ENCODE measurements at regions not wholly inside any gene's neighbourhood (a gene's known extent, or its start where the extent isn't known, plus 50 kb on each side); places are given as distances from the start of the nearest gene placed in this dataset.

GRCh38 chr18:6486764-6487426 is 72.2 kb upstream of the L3MBTL4 start:
- no peak overlapping the region for H3K4me3 ChIP-seq
- no peaks in the 10 kb centered on the region for H3K36me3 ChIP-seq (ENCODE audit: insufficient read depth, low read length)
- no peak overlapping the region for H3K9ac ChIP-seq (ENCODE audit: insufficient read length)
- no peak overlapping the region for H3K27ac ChIP-seq
- DNase-seq (ENCODE audit: low read depth, low spot score), result no peak
- TF ChIP-seq EZH2 (IDR thresholded peaks at IDR 0.05) (no peak), POLR2AphosphoS5 (IDR thresholded peaks at IDR 0.05; ENCODE audit: borderline replicate concordance, low read depth, low read length) (no peak), FOXP2 (optimal IDR thresholded peaks at IDR 0.05; ENCODE audit: control extremely low read depth, extremely low read length, insufficient read depth) (no peak)
- no peaks in the 10 kb centered on the region for H3K9me3 ChIP-seq (ENCODE audit: low read depth, low read length)

DNA sequence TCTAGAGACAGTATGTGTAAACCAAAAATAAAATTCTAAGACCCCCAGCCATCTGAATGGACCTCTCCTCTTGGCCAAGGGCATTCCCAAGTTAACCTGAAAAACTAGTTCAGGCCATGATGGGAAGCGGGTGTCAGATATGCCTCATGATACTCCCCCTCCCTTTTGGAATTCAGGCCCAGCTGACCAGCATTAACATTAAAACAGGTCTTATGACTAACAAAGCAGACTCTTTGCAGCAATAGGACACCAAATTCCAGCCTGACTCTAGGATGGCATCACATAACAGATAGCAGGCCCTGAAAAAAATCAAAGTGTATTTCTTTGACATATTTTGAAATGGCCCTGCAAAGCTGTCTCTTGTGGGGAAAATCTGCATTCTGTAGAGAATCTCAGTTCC is 73.3 kb upstream of the L3MBTL4 start:
- Histone ChIP-seq H3K27ac (no peak overlapping the region), H3K9me3 (ENCODE audit: low read depth, low read length) (no peaks in the 10 kb centered on the region), H3K4me3 (no peak overlapping the region), H3K36me3 (ENCODE audit: insufficient read depth, low read length) (no peaks in the 10 kb centered on the region), H3K9ac (ENCODE audit: insufficient read length) (no peak overlapping the region)
- no peak for TF ChIP-seq EZH2 (IDR thresholded peaks at IDR 0.05)
- no peak for TF ChIP-seq POLR2AphosphoS5 (IDR thresholded peaks at IDR 0.05; ENCODE audit: borderline replicate concordance, low read depth, low read length)
- TF ChIP-seq FOXP2 (optimal IDR thresholded peaks at IDR 0.05; ENCODE audit: control extremely low read depth, extremely low read length, insufficient read depth), result no peak
- no peak for DNase-seq (ENCODE audit: low read depth, low spot score)

DNA sequence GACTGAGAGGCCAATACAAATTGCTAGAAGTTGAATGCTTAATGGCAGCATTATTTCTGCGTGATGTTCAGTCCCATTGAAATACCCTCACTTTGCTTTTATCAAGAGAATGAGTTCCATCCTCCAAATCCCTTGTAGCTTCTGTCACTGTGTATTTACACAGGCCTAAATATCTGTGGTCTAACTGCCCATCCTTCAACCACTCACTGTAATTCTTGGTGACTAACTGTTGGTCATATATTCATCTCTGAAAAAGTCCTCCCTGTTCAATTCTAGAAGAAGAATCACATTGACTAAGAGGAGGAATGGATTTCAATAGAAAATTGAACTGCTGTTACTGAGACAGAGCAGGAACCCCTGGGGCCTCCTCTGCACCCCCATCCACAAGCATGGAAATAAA is 74.2 kb upstream of the L3MBTL4 start:
- no peak for DNase-seq (ENCODE audit: low read depth, low spot score)

DNA sequence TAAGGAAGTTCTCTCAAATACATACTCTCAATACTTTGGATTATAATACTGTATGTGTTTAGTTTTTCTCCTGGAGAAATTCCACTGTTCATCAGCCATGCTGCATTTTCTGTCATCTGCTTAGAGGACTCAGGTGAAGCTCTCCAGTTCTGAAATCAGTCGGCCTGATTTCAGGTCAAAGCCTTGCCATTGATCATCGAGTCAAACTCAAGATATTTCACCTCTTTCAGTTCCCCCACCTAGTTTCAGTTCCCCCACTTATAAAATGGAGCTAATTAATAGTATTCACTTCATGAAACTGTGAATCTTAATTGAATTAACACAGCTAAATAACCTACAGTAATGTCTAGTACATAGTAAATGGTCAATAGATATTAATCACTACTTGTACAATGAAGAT is 75.3 kb upstream of the L3MBTL4 start:
- no peak for DNase-seq (ENCODE audit: low read depth, low spot score)
- H3K4me3 ChIP-seq, result no peak overlapping the region
- H3K27ac ChIP-seq, result no peak overlapping the region
- no peaks in the 10 kb centered on the region for H3K36me3 ChIP-seq (ENCODE audit: insufficient read depth, low read length)
- no peaks in the 10 kb centered on the region for H3K9me3 ChIP-seq (ENCODE audit: low read depth, low read length)
- TF ChIP-seq FOXP2 (optimal IDR thresholded peaks at IDR 0.05; ENCODE audit: control extremely low read depth, extremely low read length, insufficient read depth), result no peak
- no peak for TF ChIP-seq EZH2 (IDR thresholded peaks at IDR 0.05)
- TF ChIP-seq POLR2AphosphoS5 (IDR thresholded peaks at IDR 0.05; ENCODE audit: borderline replicate concordance, low read depth, low read length), result no peak
- H3K9ac ChIP-seq (ENCODE audit: insufficient read length), result no peak overlapping the region

More for the DNA sequence above, 74.2 kb upstream of the L3MBTL4 start:
- Histone ChIP-seq H3K9me3 (ENCODE audit: low read depth, low read length) (no peaks in the 10 kb centered on the region), H3K9ac (ENCODE audit: insufficient read length) (no peak overlapping the region), H3K27ac (no peak overlapping the region), H3K36me3 (ENCODE audit: insufficient read depth, low read length) (no peaks in the 10 kb centered on the region), H3K4me3 (no peak overlapping the region)
- TF ChIP-seq FOXP2 (optimal IDR thresholded peaks at IDR 0.05; ENCODE audit: control extremely low read depth, extremely low read length, insufficient read depth) (no peak), EZH2 (IDR thresholded peaks at IDR 0.05) (no peak), POLR2AphosphoS5 (IDR thresholded peaks at IDR 0.05; ENCODE audit: borderline replicate concordance, low read depth, low read length) (no peak)

- DNase-seq (ENCODE audit: low read depth, low spot score), result no peak
- no peaks in the 10 kb centered on the region for H3K36me3 ChIP-seq (ENCODE audit: insufficient read depth, low read length)
- no peak overlapping the region for H3K9ac ChIP-seq (ENCODE audit: insufficient read length)
These were observed 78.5 kb upstream of the L3MBTL4 start for GRCh38 chr18:6493194-6493593.

DNA sequence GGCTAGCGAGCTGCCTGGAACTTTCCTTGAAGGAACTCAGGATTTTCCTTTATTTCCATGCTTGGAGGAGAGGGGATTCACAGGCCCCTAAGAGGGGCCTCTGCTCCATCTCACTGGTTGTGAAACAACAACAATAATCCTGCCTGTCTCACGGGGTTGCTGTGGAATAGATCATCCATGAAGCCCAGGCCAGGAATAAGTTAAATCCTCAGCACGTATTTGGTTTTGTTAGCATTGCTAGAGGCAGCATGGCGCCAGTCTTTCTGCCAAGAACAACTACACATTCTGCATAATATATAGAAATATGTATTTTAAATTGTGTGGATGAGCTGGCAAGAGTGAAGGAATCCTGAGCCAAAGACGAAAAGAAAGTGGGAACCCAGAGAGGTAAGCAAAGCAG is 80.8 kb upstream of the L3MBTL4 start:
- no peaks in the 10 kb centered on the region for H3K36me3 ChIP-seq (ENCODE audit: insufficient read depth, low read length)
- H3K4me3 ChIP-seq, result no peak overlapping the region
- H3K9me3 ChIP-seq (ENCODE audit: low read depth, low read length), result no peaks in the 10 kb centered on the region
- DNase-seq (ENCODE audit: low read depth, low spot score), result no peak
- no peak overlapping the region for H3K27ac ChIP-seq
- TF ChIP-seq POLR2AphosphoS5 (IDR thresholded peaks at IDR 0.05; ENCODE audit: borderline replicate concordance, low read depth, low read length), result no peak
- no peak for TF ChIP-seq FOXP2 (optimal IDR thresholded peaks at IDR 0.05; ENCODE audit: control extremely low read depth, extremely low read length, insufficient read depth)
- TF ChIP-seq EZH2 (IDR thresholded peaks at IDR 0.05), result no peak
- H3K9ac ChIP-seq (ENCODE audit: insufficient read length), result no peak overlapping the region

More at GRCh38 chr18:6493194-6493593, 78.5 kb upstream of the L3MBTL4 start:
- Histone ChIP-seq H3K9me3 (ENCODE audit: low read depth, low read length) (no peaks in the 10 kb centered on the region), H3K4me3 (no peak overlapping the region), H3K27ac (no peak overlapping the region)
- TF ChIP-seq POLR2AphosphoS5 (IDR thresholded peaks at IDR 0.05; ENCODE audit: borderline replicate concordance, low read depth, low read length) (no peak), EZH2 (IDR thresholded peaks at IDR 0.05) (no peak), FOXP2 (optimal IDR thresholded peaks at IDR 0.05; ENCODE audit: control extremely low read depth, extremely low read length, insufficient read depth) (no peak)

DNA sequence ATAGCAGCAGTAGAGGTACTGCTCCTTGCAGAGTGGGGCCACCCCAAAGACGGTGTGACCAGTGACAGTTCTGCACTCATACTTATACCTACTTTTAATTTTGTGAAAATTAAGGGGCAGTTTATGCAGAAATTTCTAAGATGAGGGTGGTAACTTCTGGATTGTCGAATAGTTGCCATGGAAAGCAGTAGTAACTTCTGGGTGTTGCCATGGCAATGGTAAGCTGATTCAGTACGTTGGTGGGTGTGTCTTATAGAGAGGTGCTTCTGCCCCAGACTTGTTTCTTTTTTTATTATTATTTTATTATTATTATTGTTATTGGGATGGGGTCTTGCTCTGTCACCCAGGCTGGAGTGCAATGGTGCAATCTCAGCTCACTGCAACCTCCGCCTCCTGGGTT is 82.8 kb upstream of the L3MBTL4 start:
- peaks cover 3% of the 10 kb centered on the region; the same call in 1 of the 2 replicates for H3K36me3 ChIP-seq (ENCODE audit: insufficient read depth, low read length)
- no peak overlapping the region for H3K9ac ChIP-seq (ENCODE audit: insufficient read length)
- H3K9me3 ChIP-seq (ENCODE audit: low read depth, low read length), result peaks cover 6% of the 10 kb centered on the region; the same call in 1 of the 2 replicates
- TF ChIP-seq FOXP2 (optimal IDR thresholded peaks at IDR 0.05; ENCODE audit: control extremely low read depth, extremely low read length, insufficient read depth), result no peak
- no peak for TF ChIP-seq POLR2AphosphoS5 (IDR thresholded peaks at IDR 0.05; ENCODE audit: borderline replicate concordance, low read depth, low read length)
- TF ChIP-seq EZH2 (IDR thresholded peaks at IDR 0.05), result no peak
- H3K27ac ChIP-seq, result no peak overlapping the region
- no peak overlapping the region for H3K4me3 ChIP-seq
- DNase-seq (ENCODE audit: low read depth, low spot score), result no peak

GRCh38 chr18:6498289-6498856 is 83.7 kb upstream of the L3MBTL4 start:
- DNase-seq (ENCODE audit: low read depth, low spot score), result no peak
- H3K36me3 ChIP-seq (ENCODE audit: insufficient read depth, low read length), result peaks cover 3% of the 10 kb centered on the region; the same call in 1 of the 2 replicates
- peaks cover 6% of the 10 kb centered on the region; the same call in 1 of the 2 replicates for H3K9me3 ChIP-seq (ENCODE audit: low read depth, low read length)
- H3K4me3 ChIP-seq, result no peak overlapping the region
- H3K27ac ChIP-seq, result peak overlapping the region; percentile 4; the same call in 1 of the 2 replicates
- no peak overlapping the region for H3K9ac ChIP-seq (ENCODE audit: insufficient read length)
- TF ChIP-seq POLR2AphosphoS5 (IDR thresholded peaks at IDR 0.05; ENCODE audit: borderline replicate concordance, low read depth, low read length) (no peak), EZH2 (IDR thresholded peaks at IDR 0.05) (no peak), FOXP2 (optimal IDR thresholded peaks at IDR 0.05; ENCODE audit: control extremely low read depth, extremely low read length, insufficient read depth) (no peak)
